Activated naive CD4-positive, alpha-beta T cell treated with anti-CD3 and anti-CD28 coated beads, Interleukin-2, amount 10 ng/mL, durations not matched to agents 7 days and 5 days (primary cell): ENCODE measurements at regions not wholly inside any gene's neighbourhood (a gene's known extent, or its start where the extent isn't known, plus 50 kb on each side); places are given as distances from the start of the nearest gene placed in this dataset.
"Not testable (repeated sequence)": the region's sequence is repeated elsewhere in the genome, so short reads cannot be mapped to it uniquely, and the experiment has no call there.

Experiments used
- CTCF ChIA-PET: fragments of 350-600 bp; sonication (Branson Sonifier 250); formaldehyde crosslinking; loops from one replicate; lab custom pipeline; 2021; ENCODE audit warnings: antibody characterized with exemption; lab: Charles Lee
- DNase-seq: peaks from one replicate; pipeline ENCODE4 v3.0.0-alpha.2; 2020
- H3K27ac Mint-ChIP-seq: one replicate; pipeline ENCODE4 v1.8.0; 2021; ENCODE audit warnings: mild to moderate bottlenecking, moderate library complexity, mixed read lengths
- H3K27me3 Mint-ChIP-seq: one replicate; pipeline ENCODE4 v1.8.0; 2021; ENCODE audit warnings: mild to moderate bottlenecking, mixed read lengths
- H3K36me3 Mint-ChIP-seq: one replicate; pipeline ENCODE4 v1.8.0; 2021; ENCODE audit warnings: mixed read lengths
- H3K4me1 Mint-ChIP-seq: one replicate; pipeline ENCODE4 v1.8.0; 2021; ENCODE audit warnings: mixed read lengths
- H3K4me3 Mint-ChIP-seq: one replicate; pipeline ENCODE4 v1.8.0; 2021; ENCODE audit warnings: mild to moderate bottlenecking, moderate library complexity, mixed read lengths
- H3K9me3 Mint-ChIP-seq: one replicate; pipeline ENCODE4 v1.8.0; 2021; ENCODE audit warnings: mixed read lengths

DNA sequence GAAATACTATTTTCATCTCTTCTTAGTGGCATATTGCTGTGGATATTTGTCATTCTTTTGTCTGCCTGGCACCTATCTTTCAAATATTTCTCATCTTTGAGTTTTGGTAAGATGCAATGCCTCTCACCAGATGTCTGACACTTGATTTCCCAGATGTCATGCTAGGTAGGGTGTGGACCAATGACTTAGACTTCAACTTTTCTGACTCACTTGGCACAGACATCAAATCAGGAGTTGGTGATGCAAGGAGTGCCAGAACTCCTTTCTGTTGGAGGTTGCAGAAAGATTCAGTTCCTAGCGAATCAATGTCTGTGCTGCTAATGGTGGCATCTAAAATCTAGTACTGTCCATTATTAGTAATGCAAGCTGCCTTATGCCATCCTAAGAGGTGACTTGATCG, 216.9 kb upstream of the FERD3L start:
- DNase-seq: no peak
- Mint-ChIP-seq H3K9me3 (peaks cover 2% of the 10 kb centered on the region), H3K4me1 (no peaks in the 10 kb centered on the region), H3K27ac (no peak overlapping the region), H3K4me3 (no peak overlapping the region), H3K36me3 (no peaks in the 10 kb centered on the region), H3K27me3 (no peaks in the 10 kb centered on the region)
- CTCF ChIA-PET: no interaction called here

GRCh38 chr7:19353180-19353579, 208.0 kb upstream of the FERD3L start:
- no peaks in the 10 kb centered on the region for H3K27me3 Mint-ChIP-seq
- H3K4me1 Mint-ChIP-seq: no peaks in the 10 kb centered on the region
- H3K36me3 Mint-ChIP-seq: no peaks in the 10 kb centered on the region
- no peak overlapping the region for H3K4me3 Mint-ChIP-seq
- H3K9me3 Mint-ChIP-seq: peaks cover 7% of the 10 kb centered on the region
- no peak for DNase-seq
- CTCF ChIA-PET: no interaction called here
- no peak overlapping the region for H3K27ac Mint-ChIP-seq

- no peaks in the 10 kb centered on the region for H3K4me1 Mint-ChIP-seq
- H3K27ac Mint-ChIP-seq: no peak overlapping the region
- H3K4me3 Mint-ChIP-seq: no peak overlapping the region
- DNase-seq: no peak
- peaks cover 7% of the 10 kb centered on the region for H3K9me3 Mint-ChIP-seq
- CTCF ChIA-PET: no interaction called here
- H3K36me3 Mint-ChIP-seq: no peaks in the 10 kb centered on the region
- H3K27me3 Mint-ChIP-seq: no peaks in the 10 kb centered on the region
Observed at GRCh38 chr7:19352305-19352695, 207.1 kb upstream of the FERD3L start.

- H3K4me3 Mint-ChIP-seq: no peak overlapping the region
- no peak for DNase-seq
- H3K36me3 Mint-ChIP-seq: no peaks in the 10 kb centered on the region
- peaks cover 3% of the 10 kb centered on the region for H3K9me3 Mint-ChIP-seq
- no peaks in the 10 kb centered on the region for H3K4me1 Mint-ChIP-seq
- no peak overlapping the region for H3K27ac Mint-ChIP-seq
- H3K27me3 Mint-ChIP-seq: no peaks in the 10 kb centered on the region
- CTCF ChIA-PET: no interaction called here
Observed at GRCh38 chr7:19351341-19352304, 206.4 kb upstream of the FERD3L start.

- H3K4me1 Mint-ChIP-seq: no peaks in the 10 kb centered on the region
- CTCF ChIA-PET: no interaction called here
- no peaks in the 10 kb centered on the region for H3K36me3 Mint-ChIP-seq
- peaks cover 5% of the 10 kb centered on the region for H3K9me3 Mint-ChIP-seq
- DNase-seq: no peak
- H3K27me3 Mint-ChIP-seq: no peaks in the 10 kb centered on the region
- no peak overlapping the region for H3K4me3 Mint-ChIP-seq
- no peak overlapping the region for H3K27ac Mint-ChIP-seq
Observed at GRCh38 chr7:19339512-19339911, 194.3 kb upstream of the FERD3L start.

DNA sequence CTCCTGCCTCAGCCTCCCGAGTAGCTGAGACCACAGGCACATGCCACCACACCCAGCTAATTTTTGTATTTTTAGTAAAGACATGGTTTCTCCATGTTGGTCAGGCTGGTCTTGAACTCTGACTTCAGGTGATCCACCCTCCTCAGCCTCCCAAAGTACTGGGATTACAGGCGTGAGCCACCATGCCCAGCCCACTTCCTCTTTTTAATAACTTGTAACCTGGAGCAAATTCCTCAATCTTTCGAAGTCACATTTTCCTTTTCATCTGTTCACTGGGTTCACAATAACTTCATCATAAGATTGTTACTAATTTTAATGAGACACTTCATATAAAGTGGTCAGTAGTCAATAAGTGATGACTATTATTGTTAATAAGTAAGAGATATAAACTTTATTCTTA, 193.3 kb upstream of the FERD3L start:
- H3K4me1 Mint-ChIP-seq, CTCF ChIA-PET, H3K9me3 Mint-ChIP-seq, H3K27me3 Mint-ChIP-seq, H3K36me3 Mint-ChIP-seq, H3K4me3 Mint-ChIP-seq, H3K27ac Mint-ChIP-seq, DNase-seq: not testable (repeated sequence)

DNA sequence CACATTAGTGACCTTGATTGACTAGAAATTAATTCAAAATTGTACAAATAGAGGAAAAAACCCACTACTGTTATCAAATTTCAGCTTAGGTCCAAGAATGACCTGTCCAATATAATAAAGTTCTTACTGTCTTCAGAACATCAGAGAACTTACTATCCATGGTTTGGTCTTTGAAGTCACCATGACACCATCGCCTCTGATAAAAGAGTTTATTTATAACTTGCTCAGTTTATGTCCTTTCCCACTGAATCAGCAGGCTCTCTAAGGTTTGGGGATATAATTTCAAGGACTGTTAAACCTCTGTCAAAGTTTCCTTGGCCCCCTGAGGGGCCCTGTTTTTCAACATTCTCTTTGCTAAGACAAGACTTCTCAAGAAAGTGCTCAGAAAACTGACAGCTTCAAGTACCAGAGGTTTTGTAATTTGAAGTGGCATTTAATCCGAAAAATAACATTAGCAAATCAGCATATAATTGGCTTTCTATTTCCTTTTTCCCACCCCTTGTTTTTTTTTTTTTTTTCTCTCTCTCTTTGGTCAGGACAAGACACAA, 191.7 kb upstream of the FERD3L start:
- no peak overlapping the region for H3K4me3 Mint-ChIP-seq
- DNase-seq: no peak
- CTCF ChIA-PET: no interaction called here
- peaks cover 4% of the 10 kb centered on the region for H3K9me3 Mint-ChIP-seq
- no peaks in the 10 kb centered on the region for H3K27me3 Mint-ChIP-seq
- H3K4me1 Mint-ChIP-seq: no peaks in the 10 kb centered on the region
- no peak overlapping the region for H3K27ac Mint-ChIP-seq
- no peaks in the 10 kb centered on the region for H3K36me3 Mint-ChIP-seq

DNA sequence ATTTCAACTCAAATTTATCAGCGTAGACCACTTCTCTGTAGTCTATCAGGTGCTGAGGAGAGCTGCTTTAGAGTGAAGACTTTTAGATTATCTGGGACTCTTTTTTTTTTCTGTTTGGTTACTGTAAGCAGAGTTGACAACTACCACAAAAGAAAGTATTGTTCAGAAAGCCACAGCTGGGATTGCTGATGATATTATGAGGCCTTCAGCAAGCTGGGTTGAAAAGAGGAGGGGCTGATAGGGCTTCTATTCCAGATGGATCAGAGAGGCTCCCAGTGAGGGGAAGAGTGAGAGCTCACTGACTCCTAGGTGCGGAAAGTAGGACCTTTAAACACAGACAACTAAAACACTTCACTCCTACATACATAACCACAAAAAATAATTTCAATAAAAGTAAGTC, 188.5 kb upstream of the FERD3L start:
- Mint-ChIP-seq H3K27me3 (no peaks in the 10 kb centered on the region), H3K27ac (no peak overlapping the region), H3K4me3 (no peak overlapping the region), H3K4me1 (no peaks in the 10 kb centered on the region), H3K9me3 (peaks cover 4% of the 10 kb centered on the region), H3K36me3 (no peaks in the 10 kb centered on the region)
- no peak for DNase-seq
- CTCF ChIA-PET: no interaction called here

GRCh38 chr7:19327018-19327417, 181.8 kb upstream of the FERD3L start:
- no peaks in the 10 kb centered on the region for H3K9me3 Mint-ChIP-seq
- H3K36me3 Mint-ChIP-seq: no peaks in the 10 kb centered on the region
- no peak overlapping the region for H3K27ac Mint-ChIP-seq
- CTCF ChIA-PET: no interaction called here
- H3K4me1 Mint-ChIP-seq: no peaks in the 10 kb centered on the region
- no peak overlapping the region for H3K4me3 Mint-ChIP-seq
- H3K27me3 Mint-ChIP-seq: no peaks in the 10 kb centered on the region
- DNase-seq: no peak

GRCh38 chr7:19322002-19322401, 176.8 kb upstream of the FERD3L start:
- Mint-ChIP-seq H3K4me1 (no peaks in the 10 kb centered on the region), H3K36me3 (no peaks in the 10 kb centered on the region), H3K27ac (no peak overlapping the region)

DNA sequence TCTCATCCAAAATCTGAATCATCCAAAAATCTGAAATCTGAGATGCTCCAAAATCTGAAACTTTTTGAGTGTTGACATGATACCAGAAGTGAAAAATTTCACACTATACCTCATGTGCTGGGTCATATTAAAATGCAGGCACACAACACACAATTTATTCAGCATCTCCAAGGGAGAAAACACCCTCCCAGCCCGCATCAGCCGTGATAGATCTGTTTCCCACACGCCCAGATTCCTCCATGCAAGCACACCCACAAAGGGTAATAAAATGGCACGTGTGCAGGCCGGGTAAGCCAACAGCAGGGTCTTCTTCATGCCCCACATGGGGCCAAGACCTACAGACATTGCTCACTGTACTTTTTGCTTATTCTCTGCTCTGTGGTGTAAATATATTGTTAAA, 173.1 kb upstream of the FERD3L start:
- H3K27me3 Mint-ChIP-seq: no peaks in the 10 kb centered on the region
- no peaks in the 10 kb centered on the region for H3K4me1 Mint-ChIP-seq
- no peak for DNase-seq
- no peak overlapping the region for H3K4me3 Mint-ChIP-seq
- no peaks in the 10 kb centered on the region for H3K36me3 Mint-ChIP-seq
- CTCF ChIA-PET: no interaction called here
- peaks cover 2% of the 10 kb centered on the region for H3K9me3 Mint-ChIP-seq
- H3K27ac Mint-ChIP-seq: no peak overlapping the region

More at GRCh38 chr7:19322002-19322401, 176.8 kb upstream of the FERD3L start:
- CTCF ChIA-PET: interaction anchor here (0.6 to 0.7 kb wide), 2 partner anchors 615 to 1737 kb away, joined by 3 read pairs; no protein-coding TSS in a partner anchor
- Mint-ChIP-seq H3K4me3 (no peak overlapping the region), H3K9me3 (peaks cover 2% of the 10 kb centered on the region), H3K27me3 (no peaks in the 10 kb centered on the region)
- no peak for DNase-seq

DNA sequence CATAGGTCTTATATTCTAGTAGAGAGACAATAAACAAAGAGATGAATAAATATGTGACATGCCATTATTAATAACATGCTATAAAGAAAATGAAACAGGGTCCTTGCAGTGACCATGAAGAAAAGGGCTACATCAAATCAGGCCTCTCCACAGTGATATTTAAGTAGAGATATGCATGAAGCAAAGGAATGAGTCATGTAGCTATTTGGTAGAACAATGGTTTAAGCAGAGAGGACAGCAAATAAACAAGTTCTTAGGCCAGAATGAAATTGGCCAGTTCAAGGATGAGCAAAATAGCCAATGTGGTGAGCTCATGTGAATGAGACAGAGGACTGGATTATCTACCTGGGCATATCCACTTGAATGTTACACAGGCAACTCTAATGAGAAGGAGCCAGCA, 172.2 kb upstream of the FERD3L start:
- no peak for DNase-seq
- H3K36me3 Mint-ChIP-seq: no peaks in the 10 kb centered on the region
- H3K27me3 Mint-ChIP-seq: no peaks in the 10 kb centered on the region
- CTCF ChIA-PET: no interaction called here
- no peak overlapping the region for H3K4me3 Mint-ChIP-seq
- peaks cover 2% of the 10 kb centered on the region for H3K9me3 Mint-ChIP-seq
- H3K27ac Mint-ChIP-seq: no peak overlapping the region
- no peaks in the 10 kb centered on the region for H3K4me1 Mint-ChIP-seq

GRCh38 chr7:19312416-19312815, 167.2 kb upstream of the FERD3L start:
- CTCF ChIA-PET: no interaction called here
- DNase-seq: no peak
- Mint-ChIP-seq H3K4me1 (no peaks in the 10 kb centered on the region), H3K27me3 (no peaks in the 10 kb centered on the region), H3K27ac (no peak overlapping the region), H3K36me3 (no peaks in the 10 kb centered on the region), H3K4me3 (no peak overlapping the region), H3K9me3 (no peaks in the 10 kb centered on the region)

- CTCF ChIA-PET: no interaction called here
- H3K27ac Mint-ChIP-seq: no peak overlapping the region
- no peaks in the 10 kb centered on the region for H3K4me1 Mint-ChIP-seq
- no peaks in the 10 kb centered on the region for H3K36me3 Mint-ChIP-seq
- no peak for DNase-seq
- H3K27me3 Mint-ChIP-seq: no peaks in the 10 kb centered on the region
- peaks cover 4% of the 10 kb centered on the region for H3K9me3 Mint-ChIP-seq
- H3K4me3 Mint-ChIP-seq: no peak overlapping the region
Observed at GRCh38 chr7:19307554-19307953, 162.3 kb upstream of the FERD3L start.

- Mint-ChIP-seq H3K27ac (no peak overlapping the region), H3K9me3 (peaks cover 4% of the 10 kb centered on the region), H3K27me3 (no peaks in the 10 kb centered on the region), H3K4me1 (no peaks in the 10 kb centered on the region), H3K36me3 (no peaks in the 10 kb centered on the region), H3K4me3 (no peak overlapping the region)
- DNase-seq: no peak
- CTCF ChIA-PET: no interaction called here
Observed at GRCh38 chr7:19305698-19306097, 160.5 kb upstream of the FERD3L start.
